ENCODE measurements at regions not wholly inside any gene's neighbourhood (a gene's known extent, or its start where the extent isn't known, plus 50 kb on each side); places are given as distances from the start of the nearest gene placed in this dataset.

DNA sequence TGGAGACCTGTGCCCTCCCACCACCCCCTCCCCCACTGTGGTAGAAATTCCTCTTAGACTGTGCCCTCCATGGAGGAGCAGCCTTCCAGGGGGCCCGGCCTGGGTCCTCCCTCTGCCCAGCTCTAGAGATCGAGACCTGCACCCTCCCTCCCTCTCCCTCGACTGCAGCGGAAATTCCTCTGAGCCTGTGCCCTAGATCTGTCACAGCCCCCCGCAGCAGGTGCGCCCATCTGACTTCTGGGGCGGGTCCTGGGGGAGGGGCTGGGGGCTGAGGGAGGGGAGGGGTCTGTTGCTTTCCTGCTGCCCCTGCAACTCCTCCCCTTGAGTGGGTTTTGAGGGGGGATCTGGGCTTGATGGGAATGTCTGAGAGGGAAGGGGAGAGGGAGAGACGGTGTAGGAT lies 177.8 kb upstream of the GSE1 start:
- TF ChIP-seq, protein P1, sequence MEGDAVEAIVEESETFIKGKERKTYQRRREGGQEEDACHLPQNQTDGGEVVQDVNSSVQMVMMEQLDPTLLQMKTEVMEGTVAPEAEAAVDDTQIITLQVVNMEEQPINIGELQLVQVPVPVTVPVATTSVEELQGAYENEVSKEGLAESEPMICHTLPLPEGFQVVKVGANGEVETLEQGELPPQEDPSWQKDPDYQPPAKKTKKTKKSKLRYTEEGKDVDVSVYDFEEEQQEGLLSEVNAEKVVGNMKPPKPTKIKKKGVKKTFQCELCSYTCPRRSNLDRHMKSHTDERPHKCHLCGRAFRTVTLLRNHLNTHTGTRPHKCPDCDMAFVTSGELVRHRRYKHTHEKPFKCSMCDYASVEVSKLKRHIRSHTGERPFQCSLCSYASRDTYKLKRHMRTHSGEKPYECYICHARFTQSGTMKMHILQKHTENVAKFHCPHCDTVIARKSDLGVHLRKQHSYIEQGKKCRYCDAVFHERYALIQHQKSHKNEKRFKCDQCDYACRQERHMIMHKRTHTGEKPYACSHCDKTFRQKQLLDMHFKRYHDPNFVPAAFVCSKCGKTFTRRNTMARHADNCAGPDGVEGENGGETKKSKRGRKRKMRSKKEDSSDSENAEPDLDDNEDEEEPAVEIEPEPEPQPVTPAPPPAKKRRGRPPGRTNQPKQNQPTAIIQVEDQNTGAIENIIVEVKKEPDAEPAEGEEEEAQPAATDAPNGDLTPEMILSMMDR (IDR thresholded peaks at IDR 0.05) = no peak
- TF ChIP-seq POLR2A (IDR thresholded peaks at IDR 0.05) (no peak), POLR2AphosphoS5 (IDR thresholded peaks at IDR 0.05) (no peak), EP300 (IDR thresholded peaks at IDR 0.05) (no peak)
